AG04450 (cell line): ENCODE measurements at regions not wholly inside any gene's neighbourhood (a gene's known extent, or its start where the extent isn't known, plus 50 kb on each side); places are given as distances from the start of the nearest gene placed in this dataset.

ENCODE experiments used
- CTCF ChIA-PET: fragments of 300-600, 350-600 bp; formaldehyde crosslinking; extraction: SDS; loops from one replicate; lab custom pipeline; 2022; ENCODE audit warnings: antibody characterized with exemption, inconsistent platforms; lab: Charles Lee
- POLR2A ChIA-PET: fragments of 350-600 bp; formaldehyde crosslinking; extraction: SDS; loops from one replicate; lab custom pipeline; 2021; ENCODE audit warnings: antibody characterized with exemption, inconsistent platforms; lab: Yijun Ruan, JAX
- DNase-seq: peaks from one replicate; pipeline ENCODE4 v3.0.0-alpha.2; 2011; ENCODE audit warnings: low read depth, low spot score
- H3K27ac ChIP-seq: one replicate; pipeline ENCODE4 v1.5.1; 2012; ENCODE audit warnings: low read depth, low read length, control low read depth
- H3K27me3 ChIP-seq: one replicate; pipeline ENCODE4 v1.6.0; 2012; ENCODE audit warnings: low read length; ENCODE audit not compliant: control insufficient read depth, insufficient read depth
- H3K4me3 ChIP-seq: 2 replicates; pipeline ENCODE4 v1.5.1; 2011; ENCODE audit warnings: mild to moderate bottlenecking, low read depth, low read length, control low read depth
- H3K9me3 ChIP-seq: 2 replicates; pipeline ENCODE4 v1.5.1; 2012; ENCODE audit warnings: low read length; ENCODE audit not compliant: control insufficient read depth, insufficient read depth
- TF ChIP-seq, protein P1 (sequence below): IDR thresholded peaks from 2 replicates; pipeline ENCODE4 v1.5.1; 2011; ENCODE audit warnings: low read depth, low read length, control low read depth, inconsistent platforms

DNA sequence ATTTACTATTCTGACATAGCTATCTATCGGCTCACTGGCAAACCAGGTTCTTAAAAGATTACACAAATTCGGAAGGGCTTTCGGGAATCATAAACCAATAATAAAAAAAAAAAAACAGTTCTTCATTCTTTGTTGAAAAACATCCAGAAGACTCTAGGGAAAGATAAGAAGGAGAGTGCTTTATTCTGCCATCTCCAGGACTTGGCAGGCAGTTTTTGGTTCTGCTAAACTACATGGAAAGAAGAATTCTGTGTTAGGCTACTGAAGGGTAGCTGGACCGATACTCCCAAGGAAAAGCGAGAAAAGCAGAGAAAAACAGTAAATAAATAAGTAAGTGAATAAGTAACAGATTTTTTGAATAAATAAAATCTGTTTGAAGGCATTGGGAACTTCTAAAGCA, 423.5 kb upstream of the KLF6 start:
- Histone ChIP-seq H3K27ac (no peak overlapping the region), H3K4me3 (no peak overlapping the region), H3K27me3 (no peaks in the 10 kb centered on the region), H3K9me3 (no peaks in the 10 kb centered on the region)
- TF ChIP-seq, protein P1, sequence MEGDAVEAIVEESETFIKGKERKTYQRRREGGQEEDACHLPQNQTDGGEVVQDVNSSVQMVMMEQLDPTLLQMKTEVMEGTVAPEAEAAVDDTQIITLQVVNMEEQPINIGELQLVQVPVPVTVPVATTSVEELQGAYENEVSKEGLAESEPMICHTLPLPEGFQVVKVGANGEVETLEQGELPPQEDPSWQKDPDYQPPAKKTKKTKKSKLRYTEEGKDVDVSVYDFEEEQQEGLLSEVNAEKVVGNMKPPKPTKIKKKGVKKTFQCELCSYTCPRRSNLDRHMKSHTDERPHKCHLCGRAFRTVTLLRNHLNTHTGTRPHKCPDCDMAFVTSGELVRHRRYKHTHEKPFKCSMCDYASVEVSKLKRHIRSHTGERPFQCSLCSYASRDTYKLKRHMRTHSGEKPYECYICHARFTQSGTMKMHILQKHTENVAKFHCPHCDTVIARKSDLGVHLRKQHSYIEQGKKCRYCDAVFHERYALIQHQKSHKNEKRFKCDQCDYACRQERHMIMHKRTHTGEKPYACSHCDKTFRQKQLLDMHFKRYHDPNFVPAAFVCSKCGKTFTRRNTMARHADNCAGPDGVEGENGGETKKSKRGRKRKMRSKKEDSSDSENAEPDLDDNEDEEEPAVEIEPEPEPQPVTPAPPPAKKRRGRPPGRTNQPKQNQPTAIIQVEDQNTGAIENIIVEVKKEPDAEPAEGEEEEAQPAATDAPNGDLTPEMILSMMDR, result no peak
- ChIA-PET POLR2A (no interaction called here), CTCF (no interaction called here)
- DNase-seq, result no peak

DNA sequence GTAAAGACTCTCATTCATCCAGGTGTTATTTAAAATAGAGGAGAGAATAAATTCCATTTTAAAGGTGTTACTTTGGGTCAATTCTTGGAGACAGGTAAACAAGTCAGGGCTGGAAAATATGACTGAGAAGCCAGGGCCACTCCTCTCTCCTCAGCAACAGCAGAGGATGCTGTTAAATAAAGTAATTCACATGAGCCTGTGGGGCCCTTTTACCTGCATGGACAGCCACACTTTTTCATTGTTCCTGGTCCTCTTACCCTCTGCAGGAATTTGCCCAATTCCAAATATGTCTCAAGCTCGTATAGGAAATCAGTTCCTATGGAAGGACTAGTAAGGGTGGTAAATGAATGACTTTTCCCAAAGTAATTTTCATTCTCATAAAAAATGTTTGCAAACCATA, 420.1 kb upstream of the KLF6 start:
- CTCF ChIA-PET, result no interaction called here
- Histone ChIP-seq H3K27ac (no peak overlapping the region), H3K9me3 (no peaks in the 10 kb centered on the region), H3K27me3 (no peaks in the 10 kb centered on the region), H3K4me3 (no peak overlapping the region)
- TF ChIP-seq, protein P1, result no peak
- DNase-seq, result no peak
- POLR2A ChIA-PET, result no interaction called here

DNA sequence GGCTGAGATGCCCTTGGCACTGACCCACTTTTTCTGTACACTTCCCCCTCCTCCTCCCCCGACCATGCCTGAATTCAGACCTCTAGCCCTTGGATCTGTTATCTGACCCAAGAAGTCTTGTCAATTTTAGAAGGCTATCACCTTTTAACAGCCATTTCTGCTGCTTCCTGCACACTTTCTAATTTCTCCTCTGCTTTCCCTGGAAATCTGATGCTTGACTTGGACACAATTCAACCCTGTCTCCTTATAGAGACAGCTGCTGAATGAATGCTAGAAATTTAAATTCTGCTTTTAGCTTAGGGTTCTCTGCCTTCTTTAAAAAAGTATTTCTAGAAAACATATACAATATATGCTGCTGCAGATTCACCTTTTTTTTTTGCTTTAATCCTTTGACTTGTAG, 417.9 kb upstream of the KLF6 start:
- no peak for DNase-seq
- TF ChIP-seq, protein P1, result no peak
- ChIA-PET CTCF (no interaction called here), POLR2A (no interaction called here)
- Histone ChIP-seq H3K27ac (no peak overlapping the region), H3K9me3 (no peaks in the 10 kb centered on the region), H3K4me3 (no peak overlapping the region), H3K27me3 (no peaks in the 10 kb centered on the region)

DNA sequence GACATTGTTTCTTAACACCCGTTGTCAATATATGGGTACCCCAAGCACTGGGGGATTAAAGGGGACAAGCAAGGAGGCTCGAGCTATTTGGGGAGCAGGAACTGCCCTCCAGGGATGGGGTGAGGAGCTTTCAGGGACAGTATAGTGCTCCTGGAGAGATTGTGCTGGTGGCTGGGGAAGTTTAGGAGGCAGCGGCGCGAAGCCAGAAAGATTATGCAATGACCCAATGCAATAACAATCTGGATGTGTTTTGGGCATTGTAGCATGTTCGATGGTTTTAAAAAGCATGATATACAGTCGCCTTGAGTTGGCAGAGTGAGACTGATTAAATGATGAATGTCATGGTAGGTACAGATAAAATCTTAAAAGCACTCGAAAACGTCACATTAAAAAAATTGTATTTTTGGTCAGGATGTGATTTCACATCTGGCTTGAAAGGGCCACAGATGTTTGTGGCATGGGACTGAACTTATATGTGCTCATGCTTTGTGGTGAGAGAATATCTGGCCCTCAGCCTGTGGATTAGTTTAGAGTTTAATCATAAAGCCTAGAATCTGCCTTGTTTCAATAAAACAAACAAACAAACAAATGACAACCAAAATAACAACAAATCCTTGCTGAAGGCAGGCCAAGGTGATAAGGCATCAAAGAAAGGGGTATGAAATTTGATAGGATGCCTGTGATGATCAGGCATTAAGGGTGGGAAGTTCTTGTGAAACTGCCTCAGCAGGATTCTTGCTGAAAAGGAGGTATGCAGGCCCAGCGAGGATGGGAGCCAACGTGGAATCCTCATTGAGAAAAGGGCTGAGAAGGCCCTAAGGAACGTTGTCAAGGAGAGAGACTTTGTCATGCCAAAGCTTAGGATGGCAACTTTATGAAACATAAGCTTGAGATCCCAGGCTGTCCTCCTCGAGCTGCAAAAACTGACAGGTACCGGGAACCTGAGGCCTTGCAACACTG, 417.1 kb upstream of the KLF6 start:
- ChIA-PET POLR2A (no interaction called here), CTCF (no interaction called here)
- Histone ChIP-seq H3K27me3 (no peaks in the 10 kb centered on the region), H3K27ac (no peak overlapping the region), H3K4me3 (no peak overlapping the region), H3K9me3 (no peaks in the 10 kb centered on the region)
- TF ChIP-seq, protein P1, result no peak
- no peak for DNase-seq

DNA sequence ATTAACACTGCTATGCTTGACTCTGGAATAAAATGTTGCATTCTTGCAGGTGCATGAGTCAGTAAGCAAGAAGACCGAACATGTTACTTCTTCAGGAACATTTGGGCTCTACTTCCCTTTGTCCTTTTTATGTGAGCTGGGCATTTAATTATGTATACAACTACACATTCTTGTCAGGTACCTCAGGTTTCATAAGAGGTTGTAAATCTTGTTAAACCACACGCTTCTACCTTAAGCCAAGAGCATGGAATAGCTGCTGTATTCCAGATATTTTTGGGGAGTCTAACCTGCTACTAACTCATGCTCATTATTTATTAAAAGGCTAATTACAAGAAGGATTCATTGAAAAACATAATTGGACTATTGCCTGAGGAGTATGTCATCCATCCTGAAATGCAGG, 414.2 kb upstream of the KLF6 start:
- Histone ChIP-seq H3K27ac (no peak overlapping the region), H3K27me3 (no peaks in the 10 kb centered on the region), H3K9me3 (peaks cover 7% of the 10 kb centered on the region), H3K4me3 (no peak overlapping the region)
- CTCF ChIA-PET, result no interaction called here
- no peak for DNase-seq
- TF ChIP-seq, protein P1, result no peak
- POLR2A ChIA-PET, result no interaction called here
